ENCODE measurements at regions not wholly inside any gene's neighbourhood (a gene's known extent, or its start where the extent isn't known, plus 50 kb on each side); places are given as distances from the start of the nearest gene placed in this dataset.

DNA sequence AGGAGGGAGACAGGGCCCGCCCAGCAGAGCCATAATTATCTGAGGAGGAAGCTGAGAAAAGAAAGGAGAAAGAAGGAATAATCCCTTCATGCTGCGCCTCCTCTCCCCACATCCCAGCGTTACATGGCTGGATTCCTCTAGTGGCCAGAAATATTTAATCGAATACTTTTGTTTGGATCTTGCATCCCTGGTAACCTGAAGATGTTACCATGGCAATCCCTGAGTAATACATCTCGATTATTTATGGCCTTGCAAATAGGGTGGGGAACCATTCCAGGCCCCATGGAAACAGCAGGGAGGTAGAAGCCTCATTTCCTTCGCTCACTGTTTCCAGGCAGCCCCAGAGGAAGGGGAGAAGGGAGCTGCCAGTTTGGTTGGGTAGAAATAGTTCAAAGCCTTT is 357.7 kb downstream of the BUD13 start:
- H3K9ac ChIP-seq (ENCODE audit: low read depth in 1 of 2, low read length in 2 of 2), result no peak overlapping the region
- H3K9me3 ChIP-seq (ENCODE audit: control insufficient read depth in 4 of 4, low read length in 3 of 4), result no peaks in the 10 kb centered on the region
- no peak for DNase-seq (ENCODE audit: low spot score)
- H3K27me3 ChIP-seq (ENCODE audit: control insufficient read depth in 4 of 4, insufficient read depth in 4 of 4, low read length in 3 of 4), result no peaks in the 10 kb centered on the region
- no peaks in the 10 kb centered on the region for H3K36me3 ChIP-seq (ENCODE audit: control insufficient read depth in 4 of 4, insufficient read depth in 3 of 4, low read depth in 1 of 4, low read length in 3 of 4)
- no peak for TF ChIP-seq GABPA (IDR thresholded peaks at IDR 0.05 in 1 of 2, conservative IDR thresholded peaks at IDR 0.05 in 1 of 2)
- 86% methylated on average over 6 of the region's 6 CpGs for WGBS
- H3K4me3 ChIP-seq (ENCODE audit: low read depth in 1 of 3, low read length in 3 of 3), result no peak overlapping the region
- no peak overlapping the region for H3K27ac ChIP-seq (ENCODE audit: low read depth in 1 of 2, low read length in 2 of 2)
- H3K4me1 ChIP-seq (ENCODE audit: control insufficient read depth in 4 of 4, insufficient read depth in 4 of 4, low read length in 3 of 4), result peaks cover 0 to 3% (median under 1%) of the 10 kb centered on the region in 4 donors

DNA sequence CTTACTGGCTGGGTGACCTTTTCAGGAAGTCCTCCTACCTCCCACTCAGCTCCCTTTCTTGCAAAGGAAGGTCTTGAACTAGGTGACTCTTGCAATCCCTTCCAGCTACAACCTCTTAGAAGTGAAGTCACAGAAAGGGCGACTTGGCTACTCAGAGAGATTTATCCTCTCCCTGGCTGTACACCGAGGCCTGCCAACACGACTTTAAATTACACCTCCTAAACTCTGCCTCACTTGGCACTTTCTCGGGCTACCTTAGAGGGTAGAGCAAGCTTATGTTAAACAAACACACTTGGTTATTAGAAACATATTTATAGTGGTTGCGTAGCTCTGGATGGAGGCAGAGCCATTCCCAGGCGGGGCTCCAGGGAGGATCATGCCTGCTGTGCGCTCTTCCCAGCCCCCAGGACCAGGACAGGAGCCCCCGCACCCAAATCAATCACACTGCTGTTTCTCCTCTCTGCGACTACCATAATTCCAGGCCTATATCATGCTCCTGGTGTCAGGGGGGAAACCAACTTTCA is 358.4 kb downstream of the BUD13 start:
- Histone ChIP-seq H3K4me1 (ENCODE audit: control insufficient read depth in 4 of 4, insufficient read depth in 4 of 4, low read length in 3 of 4) (peaks cover 0 to 3% (median under 1%) of the 10 kb centered on the region in 4 donors), H3K9me3 (ENCODE audit: control insufficient read depth in 4 of 4, low read length in 3 of 4) (no peaks in the 10 kb centered on the region), H3K4me3 (ENCODE audit: low read depth in 1 of 3, low read length in 3 of 3) (no peak overlapping the region), H3K36me3 (ENCODE audit: control insufficient read depth in 4 of 4, insufficient read depth in 3 of 4, low read depth in 1 of 4, low read length in 3 of 4) (no peaks in the 10 kb centered on the region), H3K27ac (ENCODE audit: low read depth in 1 of 2, low read length in 2 of 2) (no peak overlapping the region), H3K9ac (ENCODE audit: low read depth in 1 of 2, low read length in 2 of 2) (no peak overlapping the region), H3K27me3 (ENCODE audit: control insufficient read depth in 4 of 4, insufficient read depth in 4 of 4, low read length in 3 of 4) (no peaks in the 10 kb centered on the region)
- WGBS, result 82% methylated on average over 9 of the region's 9 CpGs
- DNase-seq (ENCODE audit: low spot score), result no peak
- TF ChIP-seq SP1 (IDR thresholded peaks at IDR 0.05) (no peak), HNF4A (conservative IDR thresholded peaks at IDR 0.05) (no peak), RXRA (IDR thresholded peaks at IDR 0.05) (no peak), FOXA2 (IDR thresholded peaks at IDR 0.05) (no peak), YY1 (IDR thresholded peaks at IDR 0.05) (no peak), HNF4G (IDR thresholded peaks at IDR 0.05) (no peak), JUND (IDR thresholded peaks at IDR 0.05) (no peak), EGR1 (IDR thresholded peaks at IDR 0.05; ENCODE audit: low read depth in 2 of 2) (no peak)
- TF ChIP-seq, protein P1, sequence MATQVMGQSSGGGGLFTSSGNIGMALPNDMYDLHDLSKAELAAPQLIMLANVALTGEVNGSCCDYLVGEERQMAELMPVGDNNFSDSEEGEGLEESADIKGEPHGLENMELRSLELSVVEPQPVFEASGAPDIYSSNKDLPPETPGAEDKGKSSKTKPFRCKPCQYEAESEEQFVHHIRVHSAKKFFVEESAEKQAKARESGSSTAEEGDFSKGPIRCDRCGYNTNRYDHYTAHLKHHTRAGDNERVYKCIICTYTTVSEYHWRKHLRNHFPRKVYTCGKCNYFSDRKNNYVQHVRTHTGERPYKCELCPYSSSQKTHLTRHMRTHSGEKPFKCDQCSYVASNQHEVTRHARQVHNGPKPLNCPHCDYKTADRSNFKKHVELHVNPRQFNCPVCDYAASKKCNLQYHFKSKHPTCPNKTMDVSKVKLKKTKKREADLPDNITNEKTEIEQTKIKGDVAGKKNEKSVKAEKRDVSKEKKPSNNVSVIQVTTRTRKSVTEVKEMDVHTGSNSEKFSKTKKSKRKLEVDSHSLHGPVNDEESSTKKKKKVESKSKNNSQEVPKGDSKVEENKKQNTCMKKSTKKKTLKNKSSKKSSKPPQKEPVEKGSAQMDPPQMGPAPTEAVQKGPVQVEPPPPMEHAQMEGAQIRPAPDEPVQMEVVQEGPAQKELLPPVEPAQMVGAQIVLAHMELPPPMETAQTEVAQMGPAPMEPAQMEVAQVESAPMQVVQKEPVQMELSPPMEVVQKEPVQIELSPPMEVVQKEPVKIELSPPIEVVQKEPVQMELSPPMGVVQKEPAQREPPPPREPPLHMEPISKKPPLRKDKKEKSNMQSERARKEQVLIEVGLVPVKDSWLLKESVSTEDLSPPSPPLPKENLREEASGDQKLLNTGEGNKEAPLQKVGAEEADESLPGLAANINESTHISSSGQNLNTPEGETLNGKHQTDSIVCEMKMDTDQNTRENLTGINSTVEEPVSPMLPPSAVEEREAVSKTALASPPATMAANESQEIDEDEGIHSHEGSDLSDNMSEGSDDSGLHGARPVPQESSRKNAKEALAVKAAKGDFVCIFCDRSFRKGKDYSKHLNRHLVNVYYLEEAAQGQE (IDR thresholded peaks at IDR 0.05), result no peak

DNA sequence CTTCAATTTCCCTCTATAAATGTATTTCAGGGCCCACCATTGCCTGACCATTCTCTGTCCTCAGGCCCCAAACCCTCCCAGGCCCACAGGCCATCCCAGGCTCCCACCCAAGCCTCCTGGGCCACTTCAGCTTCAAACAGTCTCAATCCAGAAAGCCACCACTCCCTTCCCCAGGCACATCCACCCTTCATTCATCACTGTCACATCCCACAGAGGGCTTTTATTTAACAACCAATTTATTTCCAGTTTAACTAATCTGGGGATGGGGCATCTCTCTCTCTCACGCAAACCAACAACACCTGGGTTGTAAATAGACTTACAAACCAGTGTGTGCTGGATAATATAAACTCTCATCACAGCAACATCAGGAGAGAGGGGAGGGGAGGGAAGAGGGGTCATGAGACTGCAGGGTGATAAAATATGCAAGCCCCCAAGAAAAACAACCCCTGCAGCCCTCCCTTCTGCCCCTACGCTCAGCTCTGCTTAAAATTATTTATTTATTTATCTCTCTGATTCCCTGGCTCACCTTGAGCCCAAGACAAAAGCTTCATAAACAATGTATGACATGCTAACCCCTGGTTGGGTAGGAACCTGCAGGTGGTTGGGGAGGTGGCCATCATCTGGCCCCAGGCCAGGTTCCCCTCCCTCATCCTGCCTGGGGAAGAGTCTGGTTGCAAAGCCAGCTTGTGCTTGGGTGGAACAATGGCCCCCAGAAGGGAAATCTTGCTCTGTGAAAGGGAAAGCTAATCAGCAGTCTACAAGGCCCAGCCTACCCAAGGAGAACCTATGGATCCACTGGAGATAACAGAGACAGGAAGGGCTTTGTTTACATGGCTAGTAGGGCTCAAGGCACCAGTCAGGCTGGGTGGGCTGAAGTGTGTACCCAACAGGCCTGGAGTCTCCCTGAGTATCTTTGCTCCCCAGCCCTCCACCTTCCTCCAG is 359.2 kb downstream of the BUD13 start:
- no peak overlapping the region for H3K4me3 ChIP-seq (ENCODE audit: low read depth in 1 of 3, low read length in 3 of 3)
- no peak overlapping the region for H3K27ac ChIP-seq (ENCODE audit: low read depth in 1 of 2, low read length in 2 of 2)
- TF ChIP-seq, protein P1 (IDR thresholded peaks at IDR 0.05), result no peak
- TF ChIP-seq FOXA2 (IDR thresholded peaks at IDR 0.05) (no peak), NR2F2 (IDR thresholded peaks at IDR 0.05) (no peak), RAD21 (IDR thresholded peaks at IDR 0.05) (no peak), YY1 (IDR thresholded peaks at IDR 0.05) (no peak), EGR1 (IDR thresholded peaks at IDR 0.05; ENCODE audit: low read depth in 2 of 2) (no peak)
- no peak for DNase-seq (ENCODE audit: low spot score)
- no peaks in the 10 kb centered on the region for H3K27me3 ChIP-seq (ENCODE audit: control insufficient read depth in 4 of 4, insufficient read depth in 4 of 4, low read length in 3 of 4)
- peaks cover 0 to 3% (median under 1%) of the 10 kb centered on the region in 4 donors for H3K4me1 ChIP-seq (ENCODE audit: control insufficient read depth in 4 of 4, insufficient read depth in 4 of 4, low read length in 3 of 4)
- H3K36me3 ChIP-seq (ENCODE audit: control insufficient read depth in 4 of 4, insufficient read depth in 3 of 4, low read depth in 1 of 4, low read length in 3 of 4), result no peaks in the 10 kb centered on the region
- no peak overlapping the region for H3K9ac ChIP-seq (ENCODE audit: low read depth in 1 of 2, low read length in 2 of 2)
- WGBS, result 94% methylated on average over 2 of the region's 2 CpGs
- H3K9me3 ChIP-seq (ENCODE audit: control insufficient read depth in 4 of 4, low read length in 3 of 4), result no peaks in the 10 kb centered on the region
